GM21526 (cell line): ENCODE measurements at regions not wholly inside any gene's neighbourhood (a gene's known extent, or its start where the extent isn't known, plus 50 kb on each side); places are given as distances from the start of the nearest gene placed in this dataset.
A peak's percentile ranks its signal among the peaks of the same experiment; 100 is the strongest.
"Not testable (repeated sequence)": the region's sequence is repeated elsewhere in the genome, so short reads cannot be mapped to it uniquely, and the experiment has no call there.

Experiments
- ATAC-seq: cut with Tn5 transposase; IDR thresholded peaks from one replicate; pipeline ENCODE4 v1.9.1; 2021; ENCODE audit warnings: moderate library complexity; ENCODE audit not compliant: unreplicated experiment, low FRiP score

GRCh38 chr1:99441299-99442095 is 177.2 kb downstream of the PLPPR4 start:
- no peak for ATAC-seq

GRCh38 chr1:99444211-99444927 is 180.1 kb downstream of the PLPPR4 start:
- ATAC-seq: not testable (repeated sequence)

- no peak for ATAC-seq
Measured at GRCh38 chr1:99445071-99445470, 180.8 kb downstream of the PLPPR4 start.

GRCh38 chr1:99445486-99445885 is 181.2 kb downstream of the PLPPR4 start:
- ATAC-seq: no peak

- no peak for ATAC-seq
Measured at GRCh38 chr1:99447721-99448120, 183.4 kb downstream of the PLPPR4 start.

GRCh38 chr1:99455760-99456159 is 190.2 kb upstream of the PALMD start:
- no peak for ATAC-seq

GRCh38 chr1:99456536-99456935 is 189.4 kb upstream of the PALMD start:
- no peak for ATAC-seq

GRCh38 chr1:99457381-99458165 is 188.3 kb upstream of the PALMD start:
- ATAC-seq: no peak

GRCh38 chr1:99461499-99461898 is 184.4 kb upstream of the PALMD start:
- no peak for ATAC-seq

GRCh38 chr1:99464738-99465137 is 181.2 kb upstream of the PALMD start:
- ATAC-seq: no peak

- no peak for ATAC-seq
Measured at GRCh38 chr1:99465176-99465900, 180.6 kb upstream of the PALMD start.

GRCh38 chr1:99467645-99468044 is 178.3 kb upstream of the PALMD start:
- ATAC-seq: no peak

GRCh38 chr1:99469550-99469971 is 176.4 kb upstream of the PALMD start:
- no peak for ATAC-seq

GRCh38 chr1:99472893-99473292 is 173.0 kb upstream of the PALMD start:
- no peak for ATAC-seq

- ATAC-seq: no peak
Measured at GRCh38 chr1:99474350-99474893, 171.5 kb upstream of the PALMD start.

- no peak for ATAC-seq
Measured at GRCh38 chr1:99476058-99476457, 169.9 kb upstream of the PALMD start.

GRCh38 chr1:99481391-99481996 is 164.4 kb upstream of the PALMD start:
- peak; percentile 75 for ATAC-seq

- no peak for ATAC-seq
Measured at GRCh38 chr1:99482286-99482685, 163.6 kb upstream of the PALMD start.

GRCh38 chr1:99482750-99483149 is 163.2 kb upstream of the PALMD start:
- ATAC-seq: no peak

- no peak for ATAC-seq
Measured at GRCh38 chr1:99490031-99490430, 155.9 kb upstream of the PALMD start.
